ENCODE measurements at regions not wholly inside any gene's neighbourhood (a gene's known extent, or its start where the extent isn't known, plus 50 kb on each side); places are given as distances from the start of the nearest gene placed in this dataset.

- Histone ChIP-seq H3K27me3 (ENCODE audit: control insufficient read depth in 2 of 2, insufficient read depth in 2 of 2, low read length in 2 of 2) (no peaks in the 10 kb centered on the region), H3K36me3 (ENCODE audit: control insufficient read depth in 2 of 2, extremely low read depth in 1 of 2, insufficient read depth in 2 of 2, low read length in 2 of 2) (no peaks in the 10 kb centered on the region), H2AFZ (ENCODE audit: low read depth, low read length) (no peak overlapping the region), H3K4me2 (ENCODE audit: insufficient read depth, low read length) (no peak overlapping the region), H3K27ac (ENCODE audit: insufficient read depth, low read depth, low read length) (no peak overlapping the region), H3K79me2 (ENCODE audit: control insufficient read depth, insufficient read depth, low read length) (no peaks in the 10 kb centered on the region), H3K9me3 (replicated peaks; ENCODE audit: control insufficient read depth, insufficient read depth, low read length) (no peaks in the 10 kb centered on the region), H3K9me1 (replicated peaks; ENCODE audit: control insufficient read depth, extremely low read depth, insufficient read depth, low read length) (no peaks in the 10 kb centered on the region), H3K4me1 (ENCODE audit: control insufficient read depth, extremely low read depth, insufficient read depth, low read length) (no peaks in the 10 kb centered on the region), H3K9ac (replicated peaks; ENCODE audit: extremely low read depth, insufficient read depth, low read length) (no peak overlapping the region), H4K20me1 (replicated peaks; ENCODE audit: control insufficient read depth, extremely low read depth, insufficient read depth, low read length) (no peaks in the 10 kb centered on the region), H3K4me3 (replicated peaks in 1 of 3; ENCODE audit: insufficient read depth in 1 of 3, low read depth in 1 of 3, low read length in 3 of 3) (no peak overlapping the region)
- dilution Hi-C loops (cut with MboI; ENCODE audit: extremely low pct_ligation_motif_present, low sequenced_read_pairs), result no loop called here
- FAIRE-seq, result no peak
- TF ChIP-seq GATA2 (IDR thresholded peaks at IDR 0.05; ENCODE audit: insufficient read depth, insufficient read length, low read depth, low read length) (no peak), POLR2AphosphoS5 (IDR thresholded peaks at IDR 0.05; ENCODE audit: insufficient read depth, low read depth, low read length) (no peak), CTCF (IDR thresholded peaks at IDR 0.05; ENCODE audit: extremely low read depth in 1 of 2, insufficient read depth in 1 of 2, low read depth in 1 of 2, low read length in 2 of 2) (no peak), POLR2A (IDR thresholded peaks at IDR 0.05; ENCODE audit: low read depth, low read length) (no peak), EZH2 (IDR thresholded peaks at IDR 0.05; ENCODE audit: borderline replicate concordance, low read depth, low read length, severe bottlenecking) (no peak), MYC (IDR thresholded peaks at IDR 0.05; ENCODE audit: low read depth, low read length) (no peak), FOS (IDR thresholded peaks at IDR 0.05; ENCODE audit: borderline replicate concordance, insufficient read depth, low read length) (no peak), JUN (IDR thresholded peaks at IDR 0.05; ENCODE audit: borderline replicate concordance, insufficient read depth, insufficient read length, low read depth) (no peak)
- TF ChIP-seq, protein P1, sequence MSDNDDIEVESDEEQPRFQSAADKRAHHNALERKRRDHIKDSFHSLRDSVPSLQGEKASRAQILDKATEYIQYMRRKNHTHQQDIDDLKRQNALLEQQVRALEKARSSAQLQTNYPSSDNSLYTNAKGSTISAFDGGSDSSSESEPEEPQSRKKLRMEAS (IDR thresholded peaks at IDR 0.05; ENCODE audit: insufficient read depth, insufficient read length), result no peak
- intact Hi-C loops (cut with micrococcal nuclease), result no loop called here
- POLR2A ChIA-PET, result no interaction called here
- no peak for DNase-seq (ENCODE audit: low read depth, low spot score)
- BruUV-seq (replicated peaks), result no TSS peak
- CTCF ChIA-PET, result no interaction called here
Observed at GRCh38 chr4:102168580-102168979, 176.7 kb downstream of the SLC39A8 start.
